Uterus (tissue), 3 donors: ENCODE measurements at regions not wholly inside any gene's neighbourhood (a gene's known extent, or its start where the extent isn't known, plus 50 kb on each side); places are given as distances from the start of the nearest gene placed in this dataset.

Source experiments
- DNase-seq, 2 donors: peaks; one replicate each; pipeline ENCODE4 v3.0.0-alpha.2; 2019 to 2020
- H3K27ac ChIP-seq, 2 donors: fragments of 200-600 bp; sonication (generic); 1 replicate in 1 of 2; 2 replicates in 1 of 2; pipeline ENCODE4 v1.5.1; 2016 to 2018
- H3K27me3 ChIP-seq, 2 donors: fragments of 200-600 bp; sonication (generic); one replicate each; pipeline ENCODE4 v1.5.1; 2018 to 2019; ENCODE audit warnings: control low read depth in 1 of 2
- H3K36me3 ChIP-seq, 2 donors: fragments of 200-600 bp; sonication (generic); one replicate each; pipeline ENCODE4 v1.5.1; 2019; ENCODE audit warnings: control low read depth in 1 of 2
- H3K4me1 ChIP-seq, 2 donors: fragments of 200-600 bp; sonication (generic); one replicate each; pipeline ENCODE4 v1.5.1; 2018 to 2019; ENCODE audit warnings: control low read depth in 1 of 2
- H3K4me3 ChIP-seq, 2 donors: fragments of 200-600 bp; sonication (generic); 1 replicate in 1 of 2; 2 replicates in 1 of 2; pipeline ENCODE4 v1.5.1; 2018 to 2019; ENCODE audit warnings: mild to moderate bottlenecking in 1 of 2
- H3K9me3 ChIP-seq, 2 donors: fragments of 200-600 bp; sonication (generic); one replicate each; pipeline ENCODE4 v1.5.1; 2019; ENCODE audit warnings: control low read depth in 1 of 2
- POLR2A ChIP-seq, 2 donors: fragments of 450-650 bp; IDR thresholded peaks; one replicate each; pipeline ENCODE4 v1.6.1; 2016; ENCODE audit warnings: antibody characterized with exemption in 2 of 2, mild to moderate bottlenecking in 1 of 2, moderate library complexity in 1 of 2
- intact Hi-C: fragments of 100-400 bp; cut with DNase I; formaldehyde crosslinking; loops from one replicate; pipeline ENCODE4 v1.15.1; 2023; ENCODE audit warnings: low total_unique reads
- TF ChIP-seq, protein P1 (sequence below), 4 experiments: fragments of 200-600 bp in 2 of 4; fragments of 450-650 bp in 2 of 4; sonication (generic) in 2 of 4; IDR thresholded peaks; one replicate each; pipeline ENCODE4 v1.5.1; 2016 to 2019; ENCODE audit warnings: antibody characterized with exemption in 4 of 4, mild to moderate bottlenecking in 2 of 4, moderate library complexity in 1 of 4
- donor health status: DM: yes; HTN: yes; CAD: no.

DNA sequence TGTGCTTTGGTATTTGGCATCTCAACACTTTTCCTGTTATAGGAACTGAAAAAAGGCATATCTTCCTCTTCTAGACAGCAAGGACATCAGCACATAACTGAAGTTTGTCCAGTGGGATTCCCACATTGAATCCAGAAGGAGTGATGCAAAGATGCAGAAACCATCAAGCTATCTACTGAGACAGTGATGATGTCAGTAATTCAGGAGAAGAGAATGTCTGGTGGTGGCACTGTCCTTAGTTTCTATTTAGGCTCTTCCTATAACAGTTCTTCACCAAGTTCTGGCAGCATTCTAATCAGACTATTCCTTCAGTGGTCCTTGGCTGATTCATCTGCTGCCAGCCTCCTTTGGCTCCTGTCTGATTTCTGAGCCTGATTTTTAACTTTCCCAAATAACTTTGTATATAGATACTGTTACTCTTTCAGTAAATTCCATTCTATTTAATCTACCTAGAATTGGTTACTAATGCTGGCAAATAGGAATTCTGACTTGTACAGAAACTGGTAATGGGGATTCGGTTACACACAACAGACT, 56.6 kb upstream of the AGPS start:
- Histone ChIP-seq H3K27me3 (no peaks in the 10 kb centered on the region), H3K4me3 (no peak overlapping the region), H3K4me1 (no peaks in the 10 kb centered on the region), H3K36me3 (no peaks in the 10 kb centered on the region), H3K9me3 (no peaks in the 10 kb centered on the region), H3K27ac (no peak overlapping the region)
- intact Hi-C loops: no loop called here
- no peak for DNase-seq
- TF ChIP-seq, protein P1, sequence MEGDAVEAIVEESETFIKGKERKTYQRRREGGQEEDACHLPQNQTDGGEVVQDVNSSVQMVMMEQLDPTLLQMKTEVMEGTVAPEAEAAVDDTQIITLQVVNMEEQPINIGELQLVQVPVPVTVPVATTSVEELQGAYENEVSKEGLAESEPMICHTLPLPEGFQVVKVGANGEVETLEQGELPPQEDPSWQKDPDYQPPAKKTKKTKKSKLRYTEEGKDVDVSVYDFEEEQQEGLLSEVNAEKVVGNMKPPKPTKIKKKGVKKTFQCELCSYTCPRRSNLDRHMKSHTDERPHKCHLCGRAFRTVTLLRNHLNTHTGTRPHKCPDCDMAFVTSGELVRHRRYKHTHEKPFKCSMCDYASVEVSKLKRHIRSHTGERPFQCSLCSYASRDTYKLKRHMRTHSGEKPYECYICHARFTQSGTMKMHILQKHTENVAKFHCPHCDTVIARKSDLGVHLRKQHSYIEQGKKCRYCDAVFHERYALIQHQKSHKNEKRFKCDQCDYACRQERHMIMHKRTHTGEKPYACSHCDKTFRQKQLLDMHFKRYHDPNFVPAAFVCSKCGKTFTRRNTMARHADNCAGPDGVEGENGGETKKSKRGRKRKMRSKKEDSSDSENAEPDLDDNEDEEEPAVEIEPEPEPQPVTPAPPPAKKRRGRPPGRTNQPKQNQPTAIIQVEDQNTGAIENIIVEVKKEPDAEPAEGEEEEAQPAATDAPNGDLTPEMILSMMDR (IDR thresholded peaks at IDR 0.05): no peak
- no peak for TF ChIP-seq POLR2A (IDR thresholded peaks at IDR 0.05)

- TF ChIP-seq, protein P1 (IDR thresholded peaks at IDR 0.05): no peak
- no peak for TF ChIP-seq POLR2A (IDR thresholded peaks at IDR 0.05)
Measured at GRCh38 chr2:177338177-177338721, 54.3 kb upstream of the AGPS start.

GRCh38 chr2:177340158-177340557, 52.4 kb upstream of the AGPS start:
- H3K27ac ChIP-seq: no peak overlapping the region
- H3K27me3 ChIP-seq: no peaks in the 10 kb centered on the region
- TF ChIP-seq, protein P1 (IDR thresholded peaks at IDR 0.05): no peak
- no peak for DNase-seq
- H3K36me3 ChIP-seq: no peaks in the 10 kb centered on the region
- H3K4me1 ChIP-seq: no peaks in the 10 kb centered on the region
- H3K9me3 ChIP-seq: no peaks in the 10 kb centered on the region
- intact Hi-C loops: no loop called here
- no peak overlapping the region for H3K4me3 ChIP-seq

More at GRCh38 chr2:177338177-177338721, 54.3 kb upstream of the AGPS start:
- Histone ChIP-seq H3K4me3 (no peak overlapping the region), H3K36me3 (no peaks in the 10 kb centered on the region), H3K27ac (no peak overlapping the region), H3K27me3 (no peaks in the 10 kb centered on the region), H3K9me3 (no peaks in the 10 kb centered on the region), H3K4me1 (no peaks in the 10 kb centered on the region)
- intact Hi-C loops: no loop called here
- DNase-seq: no peak

- intact Hi-C loops: no loop called here
- H3K27me3 ChIP-seq: no peaks in the 10 kb centered on the region
- no peaks in the 10 kb centered on the region for H3K36me3 ChIP-seq
- no peak for TF ChIP-seq POLR2A (IDR thresholded peaks at IDR 0.05)
- TF ChIP-seq, protein P1 (IDR thresholded peaks at IDR 0.05): no peak
- no peaks in the 10 kb centered on the region for H3K9me3 ChIP-seq
- no peak overlapping the region for H3K27ac ChIP-seq
- no peak overlapping the region for H3K4me3 ChIP-seq
- no peak for DNase-seq
- H3K4me1 ChIP-seq: no peaks in the 10 kb centered on the region
Measured at GRCh38 chr2:177342736-177343135, 49.8 kb upstream of the AGPS start.
